ENCODE measurements at regions not wholly inside any gene's neighbourhood (a gene's known extent, or its start where the extent isn't known, plus 50 kb on each side); places are given as distances from the start of the nearest gene placed in this dataset.

GRCh38 chr1:184163674-184164465 lies 112.3 kb downstream of the TSEN15 start:
- POLR2A ChIA-PET (ENCODE audit: partially characterized antibody): no interaction called here
- H3K27me3 Mint-ChIP-seq: no peaks in the 10 kb centered on the region
- H3K9me3 ChIP-seq (ENCODE audit: control insufficient read depth in 1 of 2, low read length in 2 of 2): no peaks in the 10 kb centered on the region
- H3K27ac Mint-ChIP-seq: no peak overlapping the region
- H3K27ac ChIP-seq (ENCODE audit: low read depth, low read length): no peak overlapping the region
- DNase-seq: no peak
- CTCF ChIA-PET (ENCODE audit: partially characterized antibody): no interaction called here
- H3K27me3 ChIP-seq (ENCODE audit: insufficient read depth, low read length): no peaks in the 10 kb centered on the region
- peaks cover 9% of the 10 kb centered on the region for H3K4me1 ChIP-seq (ENCODE audit: insufficient read depth, low read length)
- peaks cover 0 to 7% (median 0%) of the 10 kb centered on the region in 4 donors for H3K4me1 Mint-ChIP-seq
- intact Hi-C loops (cut with micrococcal nuclease): no loop called here
- peaks cover 0 to 7% (median 1%) of the 10 kb centered on the region in 8 donors for H3K9me3 Mint-ChIP-seq
- H3K4me3 Mint-ChIP-seq: no peak overlapping the region
- H3K36me3 ChIP-seq (ENCODE audit: insufficient read depth, low read length): no peaks in the 10 kb centered on the region
- H3K4me3 ChIP-seq (ENCODE audit: low read length in 2 of 2): no peak overlapping the region
- H3K36me3 Mint-ChIP-seq: no peaks in the 10 kb centered on the region

DNA sequence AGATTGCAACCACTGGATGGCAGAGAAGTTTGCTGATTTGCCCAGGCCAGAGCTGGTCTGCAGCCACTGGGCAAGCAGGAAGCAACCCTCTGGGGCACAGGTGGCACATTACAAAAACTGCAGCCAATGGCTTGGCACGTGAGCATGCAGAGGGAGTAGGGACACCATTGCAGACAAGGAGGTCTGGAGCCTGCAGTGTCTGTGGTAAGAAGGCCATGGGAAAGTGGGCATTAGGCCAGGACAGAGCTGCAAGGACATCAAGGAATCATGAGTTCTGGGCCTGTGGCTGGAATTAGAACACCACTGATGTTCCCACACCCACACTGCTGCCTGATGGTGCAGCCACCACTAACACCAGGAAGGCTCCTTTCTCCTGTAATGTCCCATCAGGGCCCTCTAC lies 113.0 kb downstream of the TSEN15 start:
- ChIA-PET POLR2A (ENCODE audit: partially characterized antibody) (no interaction called here), CTCF (ENCODE audit: partially characterized antibody) (no interaction called here)
- Histone ChIP-seq H3K36me3 (ENCODE audit: insufficient read depth, low read length) (no peaks in the 10 kb centered on the region), H3K27ac (ENCODE audit: low read depth, low read length) (no peak overlapping the region), H3K4me1 (ENCODE audit: insufficient read depth, low read length) (peaks cover 9% of the 10 kb centered on the region), H3K9me3 (ENCODE audit: control insufficient read depth in 1 of 2, low read length in 2 of 2) (no peaks in the 10 kb centered on the region), H3K4me3 (ENCODE audit: low read length in 2 of 2) (no peak overlapping the region), H3K27me3 (ENCODE audit: insufficient read depth, low read length) (no peaks in the 10 kb centered on the region)
- no peak for DNase-seq
- intact Hi-C loops (cut with micrococcal nuclease): no loop called here
- Mint-ChIP-seq H3K4me1 (peaks cover 0 to 7% (median 0%) of the 10 kb centered on the region in 4 donors), H3K27ac (no peak overlapping the region), H3K27me3 (peaks cover 0 to 1% of the 10 kb centered on the region in 2 donors), H3K4me3 (no peak overlapping the region), H3K36me3 (no peaks in the 10 kb centered on the region), H3K9me3 (peaks cover 0 to 7% (median 3%) of the 10 kb centered on the region in 8 donors)

GRCh38 chr1:184166485-184166884 lies 115.0 kb downstream of the TSEN15 start:
- Histone ChIP-seq H3K27ac (ENCODE audit: low read depth, low read length) (no peak overlapping the region), H3K4me3 (ENCODE audit: low read length in 2 of 2) (no peak overlapping the region), H3K4me1 (ENCODE audit: insufficient read depth, low read length) (no peaks in the 10 kb centered on the region), H3K36me3 (ENCODE audit: insufficient read depth, low read length) (no peaks in the 10 kb centered on the region), H3K9me3 (ENCODE audit: control insufficient read depth in 1 of 2, low read length in 2 of 2) (no peaks in the 10 kb centered on the region), H3K27me3 (ENCODE audit: insufficient read depth, low read length) (no peaks in the 10 kb centered on the region)
- no peak overlapping the region for H3K4me3 Mint-ChIP-seq
- H3K36me3 Mint-ChIP-seq: no peaks in the 10 kb centered on the region
- peaks cover 0 to 6% (median 0%) of the 10 kb centered on the region in 4 donors for H3K4me1 Mint-ChIP-seq
- no peak for DNase-seq
- peaks cover 0 to 7% (median 3%) of the 10 kb centered on the region in 8 donors for H3K9me3 Mint-ChIP-seq
- ChIA-PET POLR2A (ENCODE audit: partially characterized antibody) (no interaction called here), CTCF (ENCODE audit: partially characterized antibody) (no interaction called here)
- no peak overlapping the region for H3K27ac Mint-ChIP-seq
- intact Hi-C loops (cut with micrococcal nuclease): no loop called here
- peaks cover 0 to 1% of the 10 kb centered on the region in 2 donors for H3K27me3 Mint-ChIP-seq

GRCh38 chr1:184167352-184167751 lies 115.8 kb downstream of the TSEN15 start:
- H3K27ac Mint-ChIP-seq: no peak overlapping the region
- no peak overlapping the region for H3K27ac ChIP-seq (ENCODE audit: low read depth, low read length)
- no peak for DNase-seq
- CTCF ChIA-PET (ENCODE audit: partially characterized antibody): no interaction called here
- H3K4me3 ChIP-seq (ENCODE audit: low read length in 2 of 2): no peak overlapping the region
- peaks cover 0 to 1% of the 10 kb centered on the region in 2 donors for H3K27me3 Mint-ChIP-seq
- H3K27me3 ChIP-seq (ENCODE audit: insufficient read depth, low read length): no peaks in the 10 kb centered on the region
- H3K4me1 Mint-ChIP-seq: no peaks in the 10 kb centered on the region
- H3K4me3 Mint-ChIP-seq: no peak overlapping the region
- H3K36me3 Mint-ChIP-seq: no peaks in the 10 kb centered on the region
- H3K9me3 Mint-ChIP-seq: peaks cover 0 to 7% (median 3%) of the 10 kb centered on the region in 8 donors
- H3K4me1 ChIP-seq (ENCODE audit: insufficient read depth, low read length): no peaks in the 10 kb centered on the region
- no peaks in the 10 kb centered on the region for H3K9me3 ChIP-seq (ENCODE audit: control insufficient read depth in 1 of 2, low read length in 2 of 2)
- intact Hi-C loops (cut with micrococcal nuclease): no loop called here
- H3K36me3 ChIP-seq (ENCODE audit: insufficient read depth, low read length): no peaks in the 10 kb centered on the region
- POLR2A ChIA-PET (ENCODE audit: partially characterized antibody): no interaction called here

DNA sequence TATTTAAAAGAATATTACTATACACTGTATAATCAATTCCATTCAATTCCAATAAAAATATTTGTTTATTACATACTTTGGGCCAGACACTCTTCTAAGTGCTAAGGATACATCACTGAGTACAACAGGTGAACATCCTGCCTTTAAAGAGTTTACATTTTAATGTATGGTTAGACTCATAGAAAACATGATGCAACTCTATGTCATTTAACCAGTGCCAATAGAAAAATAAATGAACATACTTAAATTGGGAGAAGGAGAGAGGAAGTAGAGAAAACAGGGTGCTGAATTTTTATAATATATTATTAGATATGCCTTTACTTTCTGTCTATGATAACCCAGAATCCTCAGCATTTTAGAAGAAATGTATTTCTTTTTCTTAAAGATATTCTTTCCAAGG lies 119.2 kb downstream of the TSEN15 start:
- CTCF ChIA-PET (ENCODE audit: partially characterized antibody): no interaction called here

DNA sequence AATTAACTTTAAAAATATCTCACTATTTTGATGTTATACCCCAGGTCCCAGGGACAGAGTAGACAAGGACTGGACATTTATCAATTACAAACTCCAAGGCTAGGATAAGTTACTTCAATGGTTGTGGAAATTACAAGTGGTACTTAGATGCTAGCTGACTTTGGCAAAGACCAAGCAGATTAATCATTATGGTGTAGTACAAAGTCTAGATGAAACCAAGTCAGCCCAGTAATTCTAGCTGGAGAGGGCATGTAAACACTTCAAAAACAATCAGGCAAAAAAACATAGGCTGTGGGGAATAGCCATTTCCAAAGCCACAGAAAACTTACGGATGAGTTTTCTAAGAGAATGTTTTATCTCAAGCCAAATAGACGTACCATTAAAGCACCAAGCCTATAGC lies 124.5 kb downstream of the TSEN15 start:
- intact Hi-C loops (cut with micrococcal nuclease): no loop called here
- H3K4me1 ChIP-seq (ENCODE audit: insufficient read depth, low read length): no peaks in the 10 kb centered on the region
- ChIA-PET POLR2A (ENCODE audit: partially characterized antibody) (no interaction called here), CTCF (ENCODE audit: partially characterized antibody) (no interaction called here)
- Mint-ChIP-seq H3K27me3 (peaks cover 0 to 3% of the 10 kb centered on the region in 2 donors), H3K4me1 (no peaks in the 10 kb centered on the region), H3K27ac (no peak overlapping the region), H3K36me3 (no peaks in the 10 kb centered on the region), H3K9me3 (peaks cover 0 to 4% (median 0%) of the 10 kb centered on the region in 8 donors), H3K4me3 (no peak overlapping the region)
- H3K27ac ChIP-seq (ENCODE audit: low read depth, low read length): no peak overlapping the region
- no peaks in the 10 kb centered on the region for H3K27me3 ChIP-seq (ENCODE audit: insufficient read depth, low read length)
- no peak for DNase-seq
- H3K9me3 ChIP-seq (ENCODE audit: control insufficient read depth in 1 of 2, low read length in 2 of 2): no peaks in the 10 kb centered on the region
- no peak overlapping the region for H3K4me3 ChIP-seq (ENCODE audit: low read length in 2 of 2)
- no peaks in the 10 kb centered on the region for H3K36me3 ChIP-seq (ENCODE audit: insufficient read depth, low read length)

More for the DNA sequence above, 119.2 kb downstream of the TSEN15 start:
- Mint-ChIP-seq H3K27ac (no peak overlapping the region), H3K4me3 (no peak overlapping the region), H3K36me3 (no peaks in the 10 kb centered on the region), H3K9me3 (peaks cover 0 to 7% (median 2%) of the 10 kb centered on the region in 8 donors), H3K4me1 (no peaks in the 10 kb centered on the region), H3K27me3 (peaks cover 0 to 4% of the 10 kb centered on the region in 2 donors)
- Histone ChIP-seq H3K9me3 (ENCODE audit: control insufficient read depth in 1 of 2, low read length in 2 of 2) (no peaks in the 10 kb centered on the region), H3K27me3 (ENCODE audit: insufficient read depth, low read length) (no peaks in the 10 kb centered on the region), H3K4me3 (ENCODE audit: low read length in 2 of 2) (no peak overlapping the region), H3K36me3 (ENCODE audit: insufficient read depth, low read length) (no peaks in the 10 kb centered on the region), H3K27ac (ENCODE audit: low read depth, low read length) (no peak overlapping the region), H3K4me1 (ENCODE audit: insufficient read depth, low read length) (no peaks in the 10 kb centered on the region)
- intact Hi-C loops (cut with micrococcal nuclease): no loop called here
- DNase-seq: no peak
- POLR2A ChIA-PET (ENCODE audit: partially characterized antibody): no interaction called here

- Mint-ChIP-seq H3K4me1 (no peaks in the 10 kb centered on the region), H3K4me3 (no peak overlapping the region), H3K9me3 (peaks cover 0 to 5% (median 0%) of the 10 kb centered on the region in 8 donors), H3K27me3 (peaks cover 0 to 2% of the 10 kb centered on the region in 2 donors), H3K36me3 (no peaks in the 10 kb centered on the region), H3K27ac (no peak overlapping the region)
- Histone ChIP-seq H3K27me3 (ENCODE audit: insufficient read depth, low read length) (no peaks in the 10 kb centered on the region), H3K4me1 (ENCODE audit: insufficient read depth, low read length) (no peaks in the 10 kb centered on the region), H3K9me3 (ENCODE audit: control insufficient read depth in 1 of 2, low read length in 2 of 2) (no peaks in the 10 kb centered on the region), H3K27ac (ENCODE audit: low read depth, low read length) (no peak overlapping the region), H3K36me3 (ENCODE audit: insufficient read depth, low read length) (no peaks in the 10 kb centered on the region), H3K4me3 (ENCODE audit: low read length in 2 of 2) (no peak overlapping the region)
- intact Hi-C loops (cut with micrococcal nuclease): no loop called here
- ChIA-PET CTCF (ENCODE audit: partially characterized antibody) (no interaction called here), POLR2A (ENCODE audit: partially characterized antibody) (no interaction called here)
- DNase-seq: no peak
Observed at GRCh38 chr1:184181044-184181443, 129.5 kb downstream of the TSEN15 start.
